HepG2 (cell line): ENCODE measurements at regions not wholly inside any gene's neighbourhood (a gene's known extent, or its start where the extent isn't known, plus 50 kb on each side); places are given as distances from the start of the nearest gene placed in this dataset.

Experiments
- ATAC-seq: fragments of 200-7000 bp; cut with Tn5 transposase; 3 replicates; pipeline ENCODE4 v1.9.1; 2020; ENCODE audit warnings: mild to moderate bottlenecking, moderate library complexity
- BruUV-seq: library from RNA; stranded (reverse); fragments of 400-500 nt; replicated peaks from 2 replicates; lab custom pipeline; 2021; lab: Mats Ljungman, UMichigan
- CTCF ChIA-PET: fragments of 300-600 bp; formaldehyde crosslinking; extraction: SDS; loops from one replicate; lab custom pipeline; 2021; ENCODE audit warnings: low total read pairs, inconsistent platforms, low intra/inter-chr PET ratio; lab: Yijun Ruan, JAX
- POLR2A ChIA-PET: fragments of 350-600 bp; sonication (Branson Sonifier 250); formaldehyde crosslinking; loops from one replicate; lab custom pipeline; 2020; ENCODE audit warnings: antibody characterized with exemption, inconsistent platforms; lab: Yijun Ruan, JAX
- DNase-seq: peaks from one replicate; pipeline ENCODE4 v3.0.0-alpha.2; 2015; ENCODE audit warnings: low spot score
- FAIRE-seq: peaks from 3 replicates; lab custom pipeline; 2011; peaks lifted over from hg19 to GRCh38; lab: Jason Lieb, UNC
- H2AFZ ChIP-seq: one replicate; pipeline ENCODE4 v1.6.1; 2011; ENCODE audit warnings: low read length, inconsistent platforms
- H3K27ac ChIP-seq: fragments of 300-600 bp; 3 replicates; pipeline ENCODE4 v1.8.0; 2011; ENCODE audit warnings: mixed run types, mild to moderate bottlenecking, mixed read lengths, low read length, inconsistent platforms; ENCODE audit not compliant: insufficient read depth; ENCODE audit errors: extremely low read length
- H3K27me3 ChIP-seq, 2 experiments: fragments of 200-600 bp in 1 of 2; 2 replicates in 1 of 2; 3 replicates in 1 of 2; pipeline versions ENCODE4 v1.6.0 to v1.8.0; 2011; ENCODE audit warnings: low read length in 2 of 2, mild to moderate bottlenecking in 2 of 2, moderate library complexity in 2 of 2, inconsistent platforms in 1 of 2; ENCODE audit not compliant: insufficient read depth in 2 of 2, control insufficient read depth in 1 of 2
- H3K36me3 ChIP-seq, 2 experiments: fragments of 200-600 bp in 1 of 2; replicated peaks in 1 of 2; 2 replicates in 1 of 2; 3 replicates in 1 of 2; pipeline versions ENCODE4 v1.5.1 to v1.8.0; 2011; ENCODE audit warnings: low read length in 2 of 2, inconsistent platforms in 1 of 2; ENCODE audit not compliant: insufficient read depth in 2 of 2, control insufficient read depth in 1 of 2
- H3K4me1 ChIP-seq: 2 replicates; pipeline ENCODE4 v1.5.1; 2012; ENCODE audit warnings: low read length, inconsistent platforms; ENCODE audit not compliant: insufficient read depth
- H3K4me2 ChIP-seq: 2 replicates; pipeline ENCODE4 v1.6.0; 2011; ENCODE audit warnings: low read depth, low read length, inconsistent platforms
- H3K4me3 ChIP-seq, 3 experiments: fragments of 200-600 bp in 1 of 3; sonication (generic), shearing (Covaris generic) in 1 of 3; replicated peaks in 1 of 3; 2 replicates each; pipeline ENCODE4 v1.5.1; 2011 to 2016; ENCODE audit warnings: low read length in 3 of 3, inconsistent platforms in 2 of 3, low read depth in 2 of 3, mild to moderate bottlenecking in 2 of 3, control low read depth in 1 of 3, mixed read lengths in 1 of 3; ENCODE audit not compliant: insufficient read depth in 1 of 3
- H3K79me2 ChIP-seq: one replicate; pipeline ENCODE4 v1.6.1; 2011; ENCODE audit warnings: low read length, inconsistent platforms; ENCODE audit not compliant: insufficient read depth
- H3K9ac ChIP-seq: 2 replicates; pipeline ENCODE4 v1.6.0; 2011; ENCODE audit warnings: mild to moderate bottlenecking, low read depth, low read length, inconsistent platforms; ENCODE audit not compliant: insufficient read depth
- H3K9me3 ChIP-seq: 2 replicates; pipeline ENCODE4 v1.5.1; 2012; ENCODE audit warnings: mild to moderate bottlenecking, low read length
- H4K20me1 ChIP-seq: 2 replicates; pipeline ENCODE4 v1.6.0; 2011; ENCODE audit warnings: inconsistent platforms, mild to moderate bottlenecking, low read length, moderate library complexity; ENCODE audit not compliant: insufficient read depth
- HHEX ChIP-seq: IDR thresholded peaks from 2 replicates; pipeline ENCODE4 v1.6.1; 2016; ENCODE audit warnings: control low read depth
- MAFG ChIP-seq: sonication (generic); formaldehyde crosslinking; IDR thresholded peaks from 2 replicates; pipeline ENCODE4 v1.5.1; 2020; ENCODE audit warnings: mild to moderate bottlenecking, missing genetic modification reagents
- RAD51 ChIP-seq: fragments of 450-650 bp; IDR thresholded peaks from 2 replicates; pipeline ENCODE4 v1.6.1; 2016; ENCODE audit warnings: borderline replicate concordance
- SCMH1 ChIP-seq: sonication (generic); formaldehyde crosslinking; IDR thresholded peaks from 2 replicates; pipeline ENCODE4 v1.9.0; 2021; ENCODE audit warnings: missing genetic modification reagents, mild to moderate bottlenecking, borderline replicate concordance
- SUZ12 ChIP-seq: fragments of 150-350 bp; IDR thresholded peaks from 2 replicates; pipeline ENCODE4 v1.6.1; 2014; ENCODE audit warnings: low read depth, low read length
- TEAD3 ChIP-seq: optimal IDR thresholded peaks from 2 replicates; pipeline ENCODE3; 2016; ENCODE audit warnings: borderline replicate concordance
- TIGD3 ChIP-seq: sonication (generic); formaldehyde crosslinking; IDR thresholded peaks from 2 replicates; pipeline ENCODE4 v1.5.1; 2020; ENCODE audit warnings: mild to moderate bottlenecking, missing genetic modification reagents, borderline replicate concordance
- ZBTB8A ChIP-seq: sonication (generic); formaldehyde crosslinking; IDR thresholded peaks from 2 replicates; pipeline ENCODE4 v1.4.0; 2020; ENCODE audit warnings: mild to moderate bottlenecking, low read depth, missing genetic modification reagents, borderline replicate concordance
- ZFP90 ChIP-seq: sonication (generic); formaldehyde crosslinking; IDR thresholded peaks from 2 replicates; pipeline ENCODE4 v1.8.0; 2022; ENCODE audit warnings: missing genetic modification reagents, mild to moderate bottlenecking, inconsistent platforms, borderline replicate concordance
- ZNF10 ChIP-seq: sonication (generic); formaldehyde crosslinking; IDR thresholded peaks from 2 replicates; pipeline ENCODE4 v1.4.0; 2020; ENCODE audit warnings: mild to moderate bottlenecking, low read depth, missing genetic modification reagents, borderline replicate concordance
- ZNF138 ChIP-seq: sonication (generic); formaldehyde crosslinking; IDR thresholded peaks from 2 replicates; pipeline ENCODE4 v1.5.0; 2020; ENCODE audit warnings: mild to moderate bottlenecking, low read depth, missing genetic modification reagents
- ZNF546 ChIP-seq: sonication (generic); formaldehyde crosslinking; conservative IDR thresholded peaks from 2 replicates; pipeline ENCODE4 v1.8.1; 2023; ENCODE audit warnings: mild to moderate bottlenecking, missing genetic modification reagents
- ZNF713 ChIP-seq: sonication (generic); formaldehyde crosslinking; IDR thresholded peaks from 2 replicates; pipeline ENCODE4 v1.4.0; 2020; ENCODE audit warnings: mild to moderate bottlenecking, missing genetic modification reagents
- ZNF883 ChIP-seq: sonication (generic); formaldehyde crosslinking; IDR thresholded peaks from 2 replicates; pipeline ENCODE4 v1.5.1; 2020; ENCODE audit warnings: mild to moderate bottlenecking, missing genetic modification reagents; ENCODE audit errors: not compliant biosample characterization
- in situ Hi-C: cut with HindIII; loops from 2 replicates; pipeline ENCODE4 v1.10.0; 2017; ENCODE audit warnings: low pct_unique_long_range_greater_than_20kb; ENCODE audit not compliant: extremely low pct_ligation_motif_present
- intact Hi-C: fragments of 100-400 bp; cut with micrococcal nuclease; formaldehyde crosslinking; loops from one replicate; pipeline ENCODE4 v1.10.0; 2022; ENCODE audit not compliant: unreplicated experiment
- TF ChIP-seq, protein P1 (sequence below): sonication (generic); formaldehyde crosslinking; IDR thresholded peaks from 2 replicates; pipeline ENCODE4 v1.8.1; 2022; ENCODE audit warnings: mild to moderate bottlenecking, missing genetic modification reagents
- TF ChIP-seq, protein P2 (sequence below): sonication (generic); formaldehyde crosslinking; IDR thresholded peaks from 2 replicates; pipeline ENCODE4 v1.5.0; 2020; ENCODE audit warnings: missing genetic modification reagents

DNA sequence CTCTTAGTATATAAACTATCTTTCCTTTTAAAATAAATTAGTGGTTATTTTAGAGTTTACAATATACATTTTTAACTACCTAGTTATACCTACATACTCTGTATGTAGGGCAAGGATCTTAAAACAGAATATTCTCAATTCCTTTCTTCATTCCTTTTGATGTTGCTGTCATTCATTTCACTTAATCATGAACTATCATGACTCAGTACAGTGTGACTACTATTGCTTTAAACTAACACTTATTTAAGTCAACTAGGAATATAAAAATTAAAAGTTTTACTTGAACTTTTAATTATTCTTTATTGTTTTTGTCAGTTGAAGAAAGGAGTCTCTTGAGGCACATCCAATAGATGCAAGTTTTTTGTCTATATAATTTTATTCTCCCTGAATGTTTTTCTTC lies 726.4 kb downstream of the BRINP3 start:
- ChIA-PET CTCF (no interaction called here), POLR2A (no interaction called here)
- Histone ChIP-seq H3K36me3 (no peaks in the 10 kb centered on the region), H3K4me3 (no peak overlapping the region), H3K9ac (no peak overlapping the region), H3K4me2 (no peak overlapping the region), H2AFZ (no peak overlapping the region), H3K79me2 (no peaks in the 10 kb centered on the region), H3K9me3 (no peaks in the 10 kb centered on the region), H3K4me1 (no peaks in the 10 kb centered on the region), H3K27ac (no peak overlapping the region), H4K20me1 (no peaks in the 10 kb centered on the region), H3K27me3 (no peaks in the 10 kb centered on the region)
- DNase-seq, result no peak
- FAIRE-seq, result no peak
- in situ Hi-C loops (no loop called here), intact Hi-C loops (no loop called here)
- no TSS peak for BruUV-seq
- ATAC-seq, result no peak
- TF ChIP-seq SCMH1 (CRISPR knock-in tag) (no peak), ZNF10 (CRISPR knock-in tag) (no peak), HHEX (CRISPR knock-in tag) (no peak), TIGD3 (CRISPR knock-in tag) (no peak), ZNF546 (CRISPR knock-in tag) (no peak), RAD51 (no peak), SUZ12 (no peak), MAFG (CRISPR knock-in tag) (no peak), ZFP90 (no peak), ZNF713 (CRISPR knock-in tag) (no peak), ZBTB8A (no peak), TEAD3 (CRISPR knock-in tag) (no peak), ZNF138 (CRISPR knock-in tag) (no peak), ZNF883 (no peak)
- TF ChIP-seq, protein P1, sequence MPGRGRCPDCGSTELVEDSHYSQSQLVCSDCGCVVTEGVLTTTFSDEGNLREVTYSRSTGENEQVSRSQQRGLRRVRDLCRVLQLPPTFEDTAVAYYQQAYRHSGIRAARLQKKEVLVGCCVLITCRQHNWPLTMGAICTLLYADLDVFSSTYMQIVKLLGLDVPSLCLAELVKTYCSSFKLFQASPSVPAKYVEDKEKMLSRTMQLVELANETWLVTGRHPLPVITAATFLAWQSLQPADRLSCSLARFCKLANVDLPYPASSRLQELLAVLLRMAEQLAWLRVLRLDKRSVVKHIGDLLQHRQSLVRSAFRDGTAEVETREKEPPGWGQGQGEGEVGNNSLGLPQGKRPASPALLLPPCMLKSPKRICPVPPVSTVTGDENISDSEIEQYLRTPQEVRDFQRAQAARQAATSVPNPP, result no peak
- TF ChIP-seq, protein P2, sequence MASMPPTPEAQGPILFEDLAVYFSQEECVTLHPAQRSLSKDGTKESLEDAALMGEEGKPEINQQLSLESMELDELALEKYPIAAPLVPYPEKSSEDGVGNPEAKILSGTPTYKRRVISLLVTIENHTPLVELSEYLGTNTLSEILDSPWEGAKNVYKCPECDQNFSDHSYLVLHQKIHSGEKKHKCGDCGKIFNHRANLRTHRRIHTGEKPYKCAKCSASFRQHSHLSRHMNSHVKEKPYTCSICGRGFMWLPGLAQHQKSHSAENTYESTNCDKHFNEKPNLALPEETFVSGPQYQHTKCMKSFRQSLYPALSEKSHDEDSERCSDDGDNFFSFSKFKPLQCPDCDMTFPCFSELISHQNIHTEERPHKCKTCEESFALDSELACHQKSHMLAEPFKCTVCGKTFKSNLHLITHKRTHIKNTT, result no peak
- TF ChIP-seq, all 625 proteins: peak for 0
